B cell (primary cell): ENCODE measurements at regions not wholly inside any gene's neighbourhood (a gene's known extent, or its start where the extent isn't known, plus 50 kb on each side); places are given as distances from the start of the nearest gene placed in this dataset.

Experiments
- CTCF ChIP-seq: fragments of 200-600 bp; IDR thresholded peaks from one replicate; pipeline ENCODE4 v1.8.0; 2022; ENCODE audit warnings: antibody characterized with exemption, mild to moderate bottlenecking
- EZH2 ChIP-seq: IDR thresholded peaks from 2 replicates; pipeline ENCODE4 v1.6.1; 2012; ENCODE audit warnings: borderline replicate concordance, low read depth, mild to moderate bottlenecking, moderate library complexity, low read length; ENCODE audit not compliant: insufficient read depth, poor library complexity, severe bottlenecking

- TF ChIP-seq CTCF: no peak
- no peak for TF ChIP-seq EZH2
These were observed 624.6 kb upstream of the EEF2KMT start for GRCh38 chr16:5722116-5722619.
